CD4-positive, alpha-beta T cell treated with Interleukin-21 for 1 hour (primary cell): ENCODE measurements at regions not wholly inside any gene's neighbourhood (a gene's known extent, or its start where the extent isn't known, plus 50 kb on each side); places are given as distances from the start of the nearest gene placed in this dataset.
A peak's percentile ranks its signal among the peaks of the same experiment; 100 is the strongest.

Experiments used
- DNase-seq: peaks from one replicate; pipeline ENCODE4 v3.0.0-alpha.2; 2020

GRCh38 chr9:93827545-93828330 lies 127.4 kb downstream of the BARX1 start:
- DNase-seq = peak; percentile 8

- DNase-seq = no peak
Measured at GRCh38 chr9:93826905-93827544, 128.1 kb downstream of the BARX1 start.

GRCh38 chr9:93826209-93826608 lies 128.9 kb downstream of the BARX1 start:
- DNase-seq = peak; percentile 47

GRCh38 chr9:93825348-93826115 lies 129.6 kb downstream of the BARX1 start:
- DNase-seq = no peak

GRCh38 chr9:93824386-93825294 lies 130.5 kb downstream of the BARX1 start:
- DNase-seq = no peak

GRCh38 chr9:93823245-93824072 lies 131.7 kb downstream of the BARX1 start:
- DNase-seq = no peak

GRCh38 chr9:93822229-93822628 lies 132.9 kb downstream of the BARX1 start:
- DNase-seq = no peak

GRCh38 chr9:93821307-93821703 lies 133.8 kb downstream of the BARX1 start:
- no peak for DNase-seq

GRCh38 chr9:93820667-93821306 lies 134.4 kb downstream of the BARX1 start:
- DNase-seq = no peak

- DNase-seq = no peak
Measured at GRCh38 chr9:93819905-93820304, 135.2 kb downstream of the BARX1 start.

- no peak for DNase-seq
Measured at GRCh38 chr9:93818827-93819472, 136.2 kb downstream of the BARX1 start.

GRCh38 chr9:93818237-93818636 lies 136.9 kb downstream of the BARX1 start:
- DNase-seq = no peak

GRCh38 chr9:93815677-93816076 lies 139.5 kb downstream of the BARX1 start:
- DNase-seq = no peak

GRCh38 chr9:93815135-93815534 lies 140.0 kb downstream of the BARX1 start:
- DNase-seq = no peak

GRCh38 chr9:93814077-93814956 lies 140.8 kb downstream of the BARX1 start:
- DNase-seq = no peak

GRCh38 chr9:93813221-93814076 lies 141.7 kb downstream of the BARX1 start:
- DNase-seq = no peak

GRCh38 chr9:93812410-93812668 lies 142.8 kb downstream of the BARX1 start:
- no peak for DNase-seq

GRCh38 chr9:93810028-93810971 lies 144.9 kb downstream of the BARX1 start:
- DNase-seq = no peak
